ENCODE measurements at regions not wholly inside any gene's neighbourhood (a gene's known extent, or its start where the extent isn't known, plus 50 kb on each side); places are given as distances from the start of the nearest gene placed in this dataset.

DNA sequence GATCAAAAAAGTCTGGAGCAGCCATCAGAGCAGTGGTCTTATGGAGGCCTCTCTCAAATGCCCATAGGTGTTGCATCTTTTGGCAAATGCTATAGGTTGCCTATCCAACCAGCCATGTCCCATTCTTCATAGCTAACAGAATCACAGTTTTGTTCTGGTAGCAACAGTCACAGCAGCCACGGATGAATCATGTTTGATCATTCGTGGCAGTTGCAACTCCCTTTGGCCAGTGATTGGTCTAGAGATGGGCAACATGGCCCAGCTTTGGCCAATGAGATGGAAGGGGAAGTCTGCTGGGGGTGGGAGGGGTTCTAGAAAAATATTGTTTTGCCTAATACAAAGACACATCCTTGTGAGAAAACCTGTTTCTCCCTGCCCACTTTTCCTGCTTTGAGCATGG, 50.3 kb upstream of the PPP2R3A start:
- no peak for DNase-seq (ENCODE audit: low spot score)
- TF ChIP-seq, protein P1, sequence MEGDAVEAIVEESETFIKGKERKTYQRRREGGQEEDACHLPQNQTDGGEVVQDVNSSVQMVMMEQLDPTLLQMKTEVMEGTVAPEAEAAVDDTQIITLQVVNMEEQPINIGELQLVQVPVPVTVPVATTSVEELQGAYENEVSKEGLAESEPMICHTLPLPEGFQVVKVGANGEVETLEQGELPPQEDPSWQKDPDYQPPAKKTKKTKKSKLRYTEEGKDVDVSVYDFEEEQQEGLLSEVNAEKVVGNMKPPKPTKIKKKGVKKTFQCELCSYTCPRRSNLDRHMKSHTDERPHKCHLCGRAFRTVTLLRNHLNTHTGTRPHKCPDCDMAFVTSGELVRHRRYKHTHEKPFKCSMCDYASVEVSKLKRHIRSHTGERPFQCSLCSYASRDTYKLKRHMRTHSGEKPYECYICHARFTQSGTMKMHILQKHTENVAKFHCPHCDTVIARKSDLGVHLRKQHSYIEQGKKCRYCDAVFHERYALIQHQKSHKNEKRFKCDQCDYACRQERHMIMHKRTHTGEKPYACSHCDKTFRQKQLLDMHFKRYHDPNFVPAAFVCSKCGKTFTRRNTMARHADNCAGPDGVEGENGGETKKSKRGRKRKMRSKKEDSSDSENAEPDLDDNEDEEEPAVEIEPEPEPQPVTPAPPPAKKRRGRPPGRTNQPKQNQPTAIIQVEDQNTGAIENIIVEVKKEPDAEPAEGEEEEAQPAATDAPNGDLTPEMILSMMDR (IDR thresholded peaks at IDR 0.05), result no peak
- no peak for ATAC-seq (ENCODE audit: low FRiP score)

Measured in omental fat pad (tissue), 3 donors.